ENCODE measurements at regions not wholly inside any gene's neighbourhood (a gene's known extent, or its start where the extent isn't known, plus 50 kb on each side); places are given as distances from the start of the nearest gene placed in this dataset.

- TF ChIP-seq ZNF687 (IDR thresholded peaks at IDR 0.05): no peak
Measured at GRCh38 chr2:49840428-49840975, 686.2 kb upstream of the FSHR start (continued).

GRCh38 chr2:49839818-49840217, 685.5 kb upstream of the FSHR start:
- Histone ChIP-seq H3K36me3 (ENCODE audit: control insufficient read depth in 2 of 2, insufficient read depth in 2 of 2, low read length in 1 of 2) (no peaks in the 10 kb centered on the region), H3K4me1 (ENCODE audit: control insufficient read depth, insufficient read depth, low read length) (no peaks in the 10 kb centered on the region), H3K9ac (ENCODE audit: control insufficient read depth, insufficient read depth, low read length) (no peak overlapping the region), H4K20me1 (ENCODE audit: control insufficient read depth, insufficient read depth) (no peaks in the 10 kb centered on the region), H3K27ac (ENCODE audit: control insufficient read depth, insufficient read depth) (no peak overlapping the region), H3K27me3 (replicated peaks in 1 of 2; ENCODE audit: control insufficient read depth in 2 of 2, insufficient read depth in 2 of 2, low read length in 1 of 2) (no peaks in the 10 kb centered on the region), H3K9me3 (replicated peaks; ENCODE audit: control insufficient read depth, insufficient read depth, low read length) (no peaks in the 10 kb centered on the region), H3K79me2 (ENCODE audit: control insufficient read depth, insufficient read depth, low read length) (no peaks in the 10 kb centered on the region), H3K4me3 (no peak overlapping the region), H3K4me2 (ENCODE audit: control insufficient read depth, insufficient read depth) (no peak overlapping the region), H2AFZ (ENCODE audit: control insufficient read depth, low read depth, low read length) (no peak overlapping the region)
- no TSS peak for BruUV-seq (replicated peaks)
- TF ChIP-seq HDGF (IDR thresholded peaks at IDR 0.05) (no peak), TBL1XR1 (IDR thresholded peaks at IDR 0.05; ENCODE audit: low read depth, low read length) (no peak), KAT2A (conservative IDR thresholded peaks at IDR 0.05; ENCODE audit: control insufficient read depth, low read depth, low read length) (no peak)
- ChIA-PET SMC1A (ENCODE audit: uncharacterized antibody, unreplicated experiment) (no interaction called here), POLR2A (no interaction called here), CTCF (interaction anchor here (1.2 kb wide), 1 partner anchor 14 kb away, joined by 3 read pairs; no protein-coding TSS in a partner anchor), RAD21 (ENCODE audit: unreplicated experiment) (no interaction called here)
- in situ Hi-C loops (cut with MboI) (no loop called here), intact Hi-C loops (cut with micrococcal nuclease; ENCODE audit: unreplicated experiment) (no loop called here)
- DNase-seq (ENCODE audit: low read depth, low spot score) (no peak), FAIRE-seq (no peak), ATAC-seq (no peak)
- 40% methylated on average over 5 of the region's 5 CpGs for WGBS (ENCODE audit: insufficient coverage, insufficient replicate concordance, low lambda C conversion rate, missing lambda C conversion rate)
